ENCODE measurements at regions not wholly inside any gene's neighbourhood (a gene's known extent, or its start where the extent isn't known, plus 50 kb on each side); places are given as distances from the start of the nearest gene placed in this dataset.

GRCh38 chr13:111656439-111656838 is 336.0 kb downstream of the TEX29 start:
- intact Hi-C loops (cut with DNase I): no loop called here
- Histone ChIP-seq H3K9me3 (no peaks in the 10 kb centered on the region), H3K4me1 (no peaks in the 10 kb centered on the region), H3K27ac (no peak overlapping the region), H3K4me3 (no peak overlapping the region), H3K36me3 (no peaks in the 10 kb centered on the region), H3K27me3 (ENCODE audit: low read depth) (peaks cover 15% of the 10 kb centered on the region)
- ATAC-seq (no peak), DNase-seq (no peak)
- TF ChIP-seq, protein P1, sequence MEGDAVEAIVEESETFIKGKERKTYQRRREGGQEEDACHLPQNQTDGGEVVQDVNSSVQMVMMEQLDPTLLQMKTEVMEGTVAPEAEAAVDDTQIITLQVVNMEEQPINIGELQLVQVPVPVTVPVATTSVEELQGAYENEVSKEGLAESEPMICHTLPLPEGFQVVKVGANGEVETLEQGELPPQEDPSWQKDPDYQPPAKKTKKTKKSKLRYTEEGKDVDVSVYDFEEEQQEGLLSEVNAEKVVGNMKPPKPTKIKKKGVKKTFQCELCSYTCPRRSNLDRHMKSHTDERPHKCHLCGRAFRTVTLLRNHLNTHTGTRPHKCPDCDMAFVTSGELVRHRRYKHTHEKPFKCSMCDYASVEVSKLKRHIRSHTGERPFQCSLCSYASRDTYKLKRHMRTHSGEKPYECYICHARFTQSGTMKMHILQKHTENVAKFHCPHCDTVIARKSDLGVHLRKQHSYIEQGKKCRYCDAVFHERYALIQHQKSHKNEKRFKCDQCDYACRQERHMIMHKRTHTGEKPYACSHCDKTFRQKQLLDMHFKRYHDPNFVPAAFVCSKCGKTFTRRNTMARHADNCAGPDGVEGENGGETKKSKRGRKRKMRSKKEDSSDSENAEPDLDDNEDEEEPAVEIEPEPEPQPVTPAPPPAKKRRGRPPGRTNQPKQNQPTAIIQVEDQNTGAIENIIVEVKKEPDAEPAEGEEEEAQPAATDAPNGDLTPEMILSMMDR (IDR thresholded peaks at IDR 0.05): no peak

GRCh38 chr13:111657013-111657412 is 336.6 kb downstream of the TEX29 start:
- ATAC-seq: no peak
- no peak for DNase-seq
- Histone ChIP-seq H3K27ac (no peak overlapping the region), H3K4me1 (no peaks in the 10 kb centered on the region), H3K27me3 (ENCODE audit: low read depth) (peaks cover 9% of the 10 kb centered on the region), H3K36me3 (no peaks in the 10 kb centered on the region), H3K9me3 (no peaks in the 10 kb centered on the region), H3K4me3 (no peak overlapping the region)
- TF ChIP-seq, protein P1 (IDR thresholded peaks at IDR 0.05): no peak
- intact Hi-C loops (cut with DNase I): no loop called here

DNA sequence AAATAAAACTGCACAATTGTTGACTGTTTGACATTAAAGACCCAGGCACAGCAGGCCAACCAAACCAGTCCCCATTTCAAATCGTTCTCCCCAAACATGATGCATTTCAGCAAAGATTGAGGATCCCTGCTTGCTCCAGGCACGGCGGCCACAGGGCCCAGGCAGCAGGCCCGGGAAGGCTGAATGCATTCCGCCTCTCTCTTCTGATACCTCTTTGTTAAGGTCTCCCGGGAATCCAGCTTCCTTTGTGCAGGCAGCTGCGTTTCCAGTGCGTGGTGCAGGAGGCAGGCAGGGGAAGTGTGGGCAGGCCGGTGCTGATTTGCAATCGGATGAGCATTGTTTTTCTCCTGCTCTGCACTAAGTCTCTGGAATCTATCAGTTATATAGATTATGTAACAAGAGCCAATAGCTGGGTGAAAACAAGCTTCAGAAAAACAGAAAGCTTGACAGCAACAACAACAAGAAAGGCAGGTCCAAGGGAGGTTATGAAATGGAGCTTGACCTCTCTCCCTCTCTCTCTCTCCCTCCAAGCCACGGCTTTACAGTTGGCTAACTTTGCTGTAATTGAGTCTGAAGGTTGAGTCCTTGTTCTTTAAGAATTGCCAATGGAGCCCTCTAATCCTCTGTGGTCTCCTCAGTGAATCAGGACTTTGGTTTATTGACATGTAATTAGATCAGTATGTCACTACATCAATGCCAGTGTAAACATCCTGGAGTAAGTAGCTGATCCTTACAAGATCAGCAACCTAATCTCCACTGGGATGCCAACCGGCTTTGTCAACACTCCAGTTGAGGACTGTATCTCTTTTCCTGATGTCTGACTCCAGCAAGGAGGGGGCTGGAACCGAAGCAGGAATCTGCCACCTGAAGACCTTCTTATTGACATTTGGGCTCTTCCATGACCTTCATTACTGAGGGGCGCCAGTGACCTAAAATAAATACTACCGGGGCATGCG is 338.0 kb downstream of the TEX29 start:
- H3K27me3 ChIP-seq (ENCODE audit: low read depth): peaks cover 8% of the 10 kb centered on the region
- H3K4me3 ChIP-seq: no peak overlapping the region
- TF ChIP-seq, protein P1 (IDR thresholded peaks at IDR 0.05): no peak
- DNase-seq: no peak
- intact Hi-C loops (cut with DNase I): no loop called here
- H3K9me3 ChIP-seq: no peaks in the 10 kb centered on the region
- H3K27ac ChIP-seq: no peak overlapping the region
- H3K36me3 ChIP-seq: no peaks in the 10 kb centered on the region
- no peaks in the 10 kb centered on the region for H3K4me1 ChIP-seq
- ATAC-seq: no peak

- Histone ChIP-seq H3K9me3 (no peaks in the 10 kb centered on the region), H3K4me1 (no peaks in the 10 kb centered on the region), H3K36me3 (no peaks in the 10 kb centered on the region), H3K4me3 (no peak overlapping the region), H3K27me3 (ENCODE audit: low read depth) (peaks cover 8% of the 10 kb centered on the region), H3K27ac (no peak overlapping the region)
- ATAC-seq (no peak), DNase-seq (no peak)
- TF ChIP-seq, protein P1 (IDR thresholded peaks at IDR 0.05): no peak
- intact Hi-C loops (cut with DNase I): no loop called here
Observed at GRCh38 chr13:111659219-111659775, 338.9 kb downstream of the TEX29 start.

GRCh38 chr13:111659842-111660241 is 339.4 kb downstream of the TEX29 start:
- H3K9me3 ChIP-seq: no peaks in the 10 kb centered on the region
- ATAC-seq (no peak), DNase-seq (no peak)
- no peak overlapping the region for H3K4me3 ChIP-seq
- intact Hi-C loops (cut with DNase I): no loop called here
- TF ChIP-seq, protein P1 (IDR thresholded peaks at IDR 0.05): no peak
- no peaks in the 10 kb centered on the region for H3K4me1 ChIP-seq
- H3K27ac ChIP-seq: no peak overlapping the region
- H3K27me3 ChIP-seq (ENCODE audit: low read depth): peaks cover 4% of the 10 kb centered on the region
- H3K36me3 ChIP-seq: no peaks in the 10 kb centered on the region
